ENCODE measurements at regions not wholly inside any gene's neighbourhood (a gene's known extent, or its start where the extent isn't known, plus 50 kb on each side); places are given as distances from the start of the nearest gene placed in this dataset.

- TF ChIP-seq TAF1 (IDR thresholded peaks at IDR 0.05; ENCODE audit: low read depth, low read length) = no peak
- no peak for TF ChIP-seq POLR2A (IDR thresholded peaks at IDR 0.05; ENCODE audit: low read depth, low read length)
- TF ChIP-seq POLR2AphosphoS5 (IDR thresholded peaks at IDR 0.05; ENCODE audit: low read depth, low read length) = no peak
These were observed 61.8 kb upstream of the SDK1 start for GRCh38 chr7:3239291-3239691.
